ENCODE measurements at regions not wholly inside any gene's neighbourhood (a gene's known extent, or its start where the extent isn't known, plus 50 kb on each side); places are given as distances from the start of the nearest gene placed in this dataset.

DNA sequence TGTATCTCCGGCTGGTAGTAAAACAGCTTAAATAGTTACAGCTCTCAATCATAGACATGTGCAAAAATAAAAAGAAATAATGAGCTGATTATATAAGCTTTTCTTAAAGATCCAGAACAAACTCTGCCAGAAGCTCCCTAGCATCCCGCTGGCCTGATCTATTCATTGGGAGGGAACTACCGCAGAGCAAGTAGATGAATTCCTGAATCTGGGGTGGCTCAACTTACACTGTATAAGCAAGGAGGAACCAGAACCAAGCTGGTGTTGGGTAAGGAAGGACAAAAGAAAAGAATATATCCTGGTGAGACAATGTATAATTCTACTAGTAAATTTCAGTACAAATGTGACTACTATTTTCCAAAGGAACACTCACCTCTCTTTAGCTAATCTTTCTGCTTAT lies 1122.2 kb downstream of the OLFM4 start:
- no peak for DNase-seq (ENCODE audit: extremely low read depth, low read depth, low spot score)

DNA sequence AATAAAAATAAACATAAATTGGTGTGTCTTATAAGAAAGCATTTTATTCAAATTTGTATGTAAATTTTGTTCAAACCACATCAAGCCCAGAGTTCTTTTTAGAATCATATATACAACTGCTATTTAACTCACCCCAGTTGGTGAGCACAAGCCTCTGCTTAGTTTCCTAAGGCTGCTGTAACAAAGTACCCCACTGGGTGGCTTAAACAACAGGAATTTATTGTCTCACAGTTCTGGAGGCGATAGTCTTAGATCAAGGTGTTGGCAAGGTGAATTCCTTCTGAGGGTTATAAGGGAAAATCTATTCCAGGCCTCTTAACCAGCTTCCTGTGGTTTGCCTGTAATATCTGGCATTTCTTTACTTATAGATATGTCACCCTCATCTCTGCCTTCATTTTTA lies 1133.5 kb downstream of the OLFM4 start:
- DNase-seq (ENCODE audit: extremely low read depth, low read depth, low spot score): no peak

DNA sequence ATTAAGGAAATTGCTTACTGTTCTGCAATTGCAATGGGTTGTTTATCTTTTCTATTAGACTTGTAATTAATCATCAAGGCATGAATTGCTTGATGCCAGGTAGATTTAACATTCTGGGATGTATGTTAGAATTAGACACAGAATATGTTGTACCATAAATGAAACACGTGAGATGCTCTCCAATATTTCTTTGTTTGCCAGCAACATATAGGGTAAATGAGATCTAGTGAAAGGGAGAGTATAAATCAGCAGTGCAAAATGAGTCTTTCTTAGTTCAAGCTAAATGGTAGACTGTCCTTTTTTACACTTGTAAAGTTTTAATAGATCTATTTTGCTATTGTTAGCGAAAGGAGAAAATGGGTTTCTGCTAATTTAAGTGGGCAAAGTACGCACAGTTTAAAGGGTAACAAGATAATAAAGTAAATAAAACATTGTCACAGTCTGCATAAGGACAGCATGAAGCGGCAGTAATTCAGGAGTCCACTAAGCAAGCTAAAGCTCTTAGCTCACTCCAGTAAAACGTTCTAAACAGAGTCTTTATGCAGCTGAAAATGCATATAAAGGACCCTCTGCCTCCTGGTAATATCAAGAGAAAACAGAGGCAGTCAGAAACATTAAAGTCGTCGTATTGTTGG lies 1137.1 kb downstream of the OLFM4 start:
- no peak for DNase-seq (ENCODE audit: extremely low read depth, low read depth, low spot score)

DNA sequence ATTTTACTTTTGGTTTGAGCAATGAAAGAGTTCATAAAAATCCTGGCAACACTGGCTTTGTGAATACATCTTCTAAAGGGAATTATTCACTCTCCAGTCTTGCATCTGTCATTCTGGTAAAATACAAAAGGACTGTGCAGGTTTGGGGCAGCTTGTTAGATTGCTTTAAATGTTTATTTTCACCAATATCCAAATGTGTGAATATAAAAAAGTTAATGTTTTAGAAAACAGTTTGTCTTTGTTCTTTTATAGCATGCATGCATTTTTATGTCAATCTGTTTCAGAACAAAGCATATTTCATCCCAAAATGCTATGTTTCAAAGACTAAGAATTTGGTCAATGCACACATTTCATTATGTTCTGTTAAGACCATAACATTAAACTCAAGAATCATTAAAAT lies 1145.4 kb downstream of the OLFM4 start:
- no peak for DNase-seq (ENCODE audit: extremely low read depth, low read depth, low spot score)

DNA sequence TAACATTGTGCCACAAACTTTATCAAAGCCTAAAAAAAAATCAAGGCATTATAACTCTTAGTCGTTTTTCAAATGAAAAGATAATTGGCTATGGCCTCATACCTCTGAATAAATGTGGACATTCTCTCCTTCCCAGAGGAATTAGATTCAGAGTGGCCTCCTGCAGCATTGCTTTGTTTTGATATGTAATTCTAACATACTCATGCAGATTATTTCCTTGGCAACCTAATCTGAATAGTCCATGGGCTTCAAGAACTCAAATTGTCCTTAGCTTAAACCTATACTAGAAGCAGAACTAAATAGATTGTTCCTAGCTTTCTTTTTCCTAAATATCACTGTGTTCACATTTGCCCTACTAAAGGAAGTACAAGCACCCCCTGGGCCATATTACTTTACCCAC lies 1146.9 kb downstream of the OLFM4 start:
- DNase-seq (ENCODE audit: extremely low read depth, low read depth, low spot score): no peak

DNA sequence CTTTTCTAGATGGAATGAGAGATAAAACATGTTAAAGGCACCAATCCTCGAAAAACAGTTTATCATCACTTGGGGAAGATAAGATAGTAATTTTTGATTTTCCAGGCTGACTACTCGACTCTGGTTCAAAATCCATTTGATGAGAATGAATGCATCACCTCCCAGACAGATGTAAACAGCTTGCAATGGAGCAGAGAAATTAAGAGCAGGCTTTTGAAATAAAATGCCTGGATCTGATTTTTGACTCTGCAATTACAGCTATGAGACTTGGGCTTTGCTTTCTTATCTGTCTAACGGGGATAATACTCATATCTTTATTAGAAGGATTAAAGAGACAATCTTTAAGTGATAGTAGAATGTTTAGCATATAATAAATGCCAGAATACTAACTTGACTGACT lies 1148.9 kb downstream of the OLFM4 start:
- DNase-seq (ENCODE audit: extremely low read depth, low read depth, low spot score): no peak

DNA sequence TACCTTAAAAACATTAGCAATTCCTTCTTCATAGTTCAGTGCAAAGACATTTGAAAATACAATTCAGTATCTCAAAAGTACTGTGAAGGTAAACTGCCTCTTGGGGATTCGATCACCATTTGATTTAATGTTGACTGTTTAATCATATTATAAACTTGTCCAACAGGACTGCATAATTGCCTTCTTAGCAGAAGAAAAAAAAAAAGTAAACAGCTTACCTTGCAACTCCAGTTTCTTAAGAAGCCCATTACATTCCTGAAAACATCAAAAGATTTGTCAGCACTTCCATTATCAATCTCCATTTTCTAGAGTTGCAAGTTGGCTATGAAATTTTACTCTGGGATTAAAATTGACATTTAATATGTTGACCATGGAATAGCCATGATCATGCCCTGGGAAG lies 1154.6 kb downstream of the OLFM4 start:
- DNase-seq (ENCODE audit: extremely low read depth, low read depth, low spot score): no peak

DNA sequence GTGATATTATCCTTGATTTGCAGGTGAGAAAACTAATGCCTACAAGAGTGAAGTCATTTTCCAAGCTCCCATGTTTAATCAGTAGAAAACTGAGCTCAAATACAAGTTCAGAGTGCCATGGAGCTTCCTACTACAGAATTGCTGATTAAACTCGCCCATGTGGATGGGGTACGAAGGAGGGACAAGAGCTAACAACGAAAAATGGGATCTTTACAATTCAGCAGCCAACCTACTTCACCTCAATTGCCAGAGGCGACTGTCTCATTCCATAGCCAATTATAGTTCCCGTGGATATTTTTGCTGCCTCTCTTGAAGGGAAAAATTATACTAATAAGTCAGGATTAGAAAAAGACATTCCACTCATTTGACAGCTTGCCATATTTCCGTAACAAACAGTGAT lies 1155.1 kb downstream of the OLFM4 start:
- no peak for DNase-seq (ENCODE audit: extremely low read depth, low read depth, low spot score)

DNA sequence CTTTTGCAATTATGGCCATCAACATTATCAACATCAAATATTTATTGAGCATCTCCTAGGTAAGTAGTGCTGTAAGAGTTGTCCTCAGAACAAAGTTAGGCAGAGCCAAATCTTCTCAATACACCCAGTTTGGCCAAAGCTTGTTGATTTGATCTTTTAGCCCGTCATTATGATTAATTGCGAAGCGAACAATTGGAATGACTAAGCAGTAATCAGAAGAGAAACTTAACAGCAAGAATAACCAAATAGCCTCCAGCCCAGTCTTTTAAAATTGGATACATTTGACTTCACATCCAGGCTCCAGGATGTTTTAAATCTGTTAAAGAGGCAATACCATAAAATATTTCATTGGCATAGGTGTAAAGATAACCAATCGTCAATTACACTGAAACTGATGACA lies 1156.0 kb downstream of the OLFM4 start:
- no peak for DNase-seq (ENCODE audit: extremely low read depth, low read depth, low spot score)

DNA sequence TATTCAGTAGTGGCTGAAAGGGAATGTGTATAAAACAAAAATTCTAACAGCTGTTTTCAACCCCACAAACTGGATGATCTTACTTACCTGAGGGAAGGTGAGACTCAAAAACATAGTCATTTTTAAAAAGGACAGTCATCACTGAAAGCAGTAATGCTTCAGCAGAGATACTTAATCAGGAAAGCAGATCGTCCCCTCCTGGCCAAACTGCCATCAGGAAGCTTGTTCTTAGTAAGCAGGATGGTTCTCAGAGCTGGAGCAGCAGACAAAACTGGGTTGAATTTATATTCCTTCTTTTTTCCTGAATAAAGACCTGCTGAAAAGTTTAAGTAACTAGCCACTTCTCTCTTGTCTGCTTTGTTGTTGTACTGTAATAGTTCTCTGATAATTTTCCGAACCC lies 1156.5 kb downstream of the OLFM4 start:
- DNase-seq (ENCODE audit: extremely low read depth, low read depth, low spot score): no peak

DNA sequence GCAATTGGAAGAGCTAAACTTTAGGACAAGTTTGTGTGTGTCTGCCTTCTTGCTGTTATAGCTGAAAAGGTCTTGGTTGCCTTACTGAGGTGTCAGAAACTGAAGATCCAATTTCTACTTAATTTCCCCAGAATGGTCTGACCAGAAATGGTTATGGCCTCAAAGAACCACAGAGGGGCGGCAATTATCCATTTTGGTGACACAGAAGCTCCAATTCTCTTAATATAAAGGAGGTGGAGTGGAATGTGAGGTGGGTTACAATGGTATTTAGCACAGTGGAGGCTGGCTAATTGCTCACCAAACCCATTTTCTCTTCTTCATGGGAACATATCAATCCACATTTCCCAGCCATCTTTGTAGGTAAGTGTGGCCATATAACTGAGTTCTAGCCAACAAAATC lies 1157.2 kb downstream of the OLFM4 start:
- DNase-seq (ENCODE audit: extremely low read depth, low read depth, low spot score): no peak

DNA sequence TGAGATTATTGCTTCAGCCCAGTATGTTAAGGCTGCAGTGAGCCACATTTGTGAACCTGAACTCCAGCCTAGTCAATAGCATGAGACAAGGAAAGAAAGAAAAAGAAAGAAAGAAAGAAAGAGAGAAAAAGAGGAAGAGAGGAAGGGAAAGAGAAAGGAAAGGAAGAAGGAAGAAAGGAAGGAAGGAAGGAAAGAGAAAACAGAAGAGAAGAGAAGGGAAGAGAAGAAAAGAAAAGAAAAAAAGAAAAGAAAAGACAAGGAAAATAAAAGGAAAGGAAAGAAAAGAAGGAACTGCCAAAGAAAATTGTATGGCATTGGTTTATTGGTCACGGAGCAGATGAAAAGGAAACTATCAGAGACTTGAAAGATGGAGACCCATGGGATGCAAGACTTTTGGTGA lies 1158.8 kb downstream of the OLFM4 start:
- DNase-seq (ENCODE audit: extremely low read depth, low read depth, low spot score): no peak

DNA sequence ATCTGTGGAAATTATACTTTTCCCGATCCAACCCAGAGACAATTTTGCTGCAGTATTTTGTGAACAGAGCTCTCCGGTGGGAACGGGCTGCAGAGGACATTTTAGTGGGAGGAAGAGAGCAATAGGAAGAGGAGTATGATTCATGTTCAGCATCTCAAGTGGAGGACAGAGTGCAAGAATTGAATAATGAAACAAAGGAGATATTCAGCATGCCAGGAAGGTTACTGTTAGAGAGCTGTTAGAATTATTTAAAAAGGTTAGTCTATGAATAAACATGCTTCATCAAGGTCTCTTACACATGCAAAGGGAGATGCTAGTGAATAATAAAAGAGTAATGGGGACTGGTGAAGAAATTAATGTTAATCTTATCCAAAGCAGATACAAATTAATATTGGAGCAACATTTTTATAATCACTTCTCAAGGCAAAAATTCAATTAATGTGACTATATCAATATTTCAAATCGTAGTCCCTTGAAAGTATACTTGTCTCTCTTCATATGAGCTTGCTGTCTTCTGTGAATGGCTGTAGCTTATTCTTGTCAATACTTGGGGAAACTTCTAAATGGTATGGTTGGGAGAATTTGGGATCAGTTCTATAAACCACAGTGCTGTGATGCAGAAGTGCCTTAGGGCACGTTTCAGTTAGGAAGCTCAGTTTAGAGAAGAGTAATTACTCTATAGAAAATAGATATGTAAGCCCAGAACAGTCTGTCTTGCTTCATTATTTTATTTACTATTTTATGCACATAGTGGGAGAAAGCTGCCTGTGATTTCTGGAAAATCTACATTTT lies 1165.8 kb downstream of the OLFM4 start:
- no peak for DNase-seq (ENCODE audit: extremely low read depth, low read depth, low spot score)

DNA sequence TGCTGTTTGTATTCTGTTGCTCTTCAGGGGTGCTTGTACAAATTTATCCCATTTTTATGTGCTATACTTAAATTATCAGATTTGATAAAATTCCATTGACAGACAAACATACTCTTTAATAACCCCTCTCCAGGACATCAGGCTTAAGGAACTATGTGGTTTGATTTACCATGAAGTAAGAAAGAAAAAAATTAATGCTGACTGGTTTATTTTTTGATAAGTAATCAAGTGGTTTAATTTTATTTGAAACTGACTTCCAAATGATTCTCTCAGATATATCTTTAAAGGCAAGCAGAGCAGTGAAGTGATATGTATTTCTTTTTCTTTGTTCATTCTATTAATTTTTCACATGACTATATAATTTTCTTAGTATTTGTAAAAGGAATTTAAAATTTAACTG lies 1168.1 kb downstream of the OLFM4 start:
- no peak for DNase-seq (ENCODE audit: extremely low read depth, low read depth, low spot score)

DNA sequence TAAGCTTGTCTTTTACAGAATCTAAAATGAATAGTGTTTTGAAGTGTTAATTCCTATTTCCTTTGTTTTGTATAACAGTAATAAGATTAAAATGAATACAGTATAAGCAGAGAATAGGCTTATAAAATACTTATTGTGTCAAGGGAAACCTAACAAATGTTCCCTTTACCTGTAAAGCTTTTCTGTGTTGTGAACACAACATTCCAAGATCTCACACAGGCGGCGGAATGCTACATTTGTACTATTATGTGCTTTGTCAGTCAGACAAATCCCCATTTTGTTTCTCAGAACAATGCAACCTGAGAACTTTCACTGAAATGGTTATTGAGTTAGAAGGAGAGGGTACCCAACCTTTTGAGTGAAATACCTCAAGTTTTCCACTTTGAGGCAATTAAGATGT lies 1170.3 kb downstream of the OLFM4 start:
- no peak for DNase-seq (ENCODE audit: extremely low read depth, low read depth, low spot score)

DNA sequence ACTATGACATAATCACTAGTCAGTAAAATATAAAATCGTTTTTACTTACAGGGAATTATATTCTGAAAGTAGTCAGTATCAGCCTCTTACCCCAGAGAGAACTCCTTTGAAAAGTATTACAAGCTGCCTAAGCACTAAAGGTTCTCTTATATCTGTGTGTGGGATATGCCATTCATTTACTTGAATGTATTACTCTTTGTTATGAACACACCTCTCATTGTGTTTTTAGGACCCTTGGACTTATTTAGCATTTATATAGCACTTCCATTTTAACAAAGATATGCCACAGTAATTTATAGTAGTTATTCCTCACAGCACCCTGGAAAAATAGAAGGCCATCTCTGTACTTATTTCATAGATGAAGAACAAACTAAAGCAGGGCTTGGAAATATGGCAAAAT lies 1178.0 kb downstream of the OLFM4 start:
- DNase-seq (ENCODE audit: extremely low read depth, low read depth, low spot score): no peak

DNA sequence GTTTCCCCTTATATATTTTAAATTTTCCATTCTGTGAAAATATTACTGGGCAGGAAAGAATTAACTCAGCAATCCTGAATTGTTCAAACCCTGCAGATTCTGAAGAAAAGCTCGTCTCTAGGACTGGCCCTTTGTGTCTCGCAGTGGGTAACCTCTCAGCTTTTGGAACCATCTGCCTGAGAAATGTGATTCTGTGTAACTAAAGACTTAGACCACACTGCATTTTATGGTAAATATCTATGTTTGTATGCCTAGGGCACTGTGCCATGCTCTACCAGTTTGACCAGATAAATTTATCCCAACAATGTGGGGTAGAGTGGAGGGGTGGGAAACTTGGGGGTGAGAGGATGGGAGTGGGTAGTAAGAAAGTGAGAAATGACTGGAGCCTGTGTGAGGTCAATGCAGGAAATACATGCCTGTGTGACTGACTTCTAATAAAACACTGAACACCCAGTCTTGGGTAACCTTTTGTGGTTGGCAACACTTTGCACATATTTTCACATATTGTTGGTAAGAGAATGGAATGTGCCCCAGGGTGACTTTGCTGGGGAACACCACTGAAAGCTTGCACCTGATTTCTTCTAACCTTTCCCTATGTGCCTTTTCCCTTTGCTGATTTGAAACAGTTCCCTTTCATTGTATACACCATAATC lies 1181.9 kb downstream of the OLFM4 start:
- no peak for DNase-seq (ENCODE audit: extremely low read depth, low read depth, low spot score)

DNA sequence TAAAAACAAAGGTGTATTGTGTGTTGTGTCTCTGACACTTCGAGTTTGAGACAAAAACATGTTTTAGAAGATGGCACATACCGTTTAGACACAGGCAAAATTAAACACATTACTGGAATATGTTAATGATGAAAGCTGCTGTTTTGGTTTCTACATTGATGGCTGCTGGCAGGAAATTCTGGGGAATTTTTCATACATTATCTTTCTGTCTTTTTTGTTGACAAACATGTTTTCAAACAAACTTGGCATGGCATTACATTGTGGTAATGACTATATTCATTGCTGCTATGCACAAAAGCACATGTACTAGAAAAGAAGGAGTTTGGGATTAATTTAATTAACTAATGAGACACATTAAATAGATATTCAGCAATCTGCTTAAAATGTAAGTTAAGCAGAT lies 1187.6 kb downstream of the OLFM4 start:
- no peak for DNase-seq (ENCODE audit: extremely low read depth, low read depth, low spot score)

DNA sequence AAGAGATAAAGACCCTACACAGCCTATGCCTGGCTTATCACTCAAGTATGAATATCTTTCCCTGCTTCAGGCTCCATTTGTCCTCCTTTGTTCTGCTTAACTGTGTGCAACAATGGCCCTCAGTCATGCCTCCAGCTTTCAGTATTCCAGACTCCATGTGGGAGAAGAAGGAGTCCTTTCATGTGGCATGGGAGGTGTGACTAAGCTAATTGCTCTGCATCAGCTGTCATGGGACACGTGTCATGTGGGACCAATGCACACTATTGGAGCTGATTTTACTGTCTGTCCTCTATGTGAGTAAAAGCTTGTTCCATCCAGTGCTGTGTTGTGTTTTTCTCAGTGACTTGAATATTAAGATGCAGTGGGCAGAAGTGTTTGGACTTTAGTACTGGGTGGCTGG lies 1198.3 kb downstream of the OLFM4 start:
- DNase-seq (ENCODE audit: extremely low read depth, low read depth, low spot score): no peak

DNA sequence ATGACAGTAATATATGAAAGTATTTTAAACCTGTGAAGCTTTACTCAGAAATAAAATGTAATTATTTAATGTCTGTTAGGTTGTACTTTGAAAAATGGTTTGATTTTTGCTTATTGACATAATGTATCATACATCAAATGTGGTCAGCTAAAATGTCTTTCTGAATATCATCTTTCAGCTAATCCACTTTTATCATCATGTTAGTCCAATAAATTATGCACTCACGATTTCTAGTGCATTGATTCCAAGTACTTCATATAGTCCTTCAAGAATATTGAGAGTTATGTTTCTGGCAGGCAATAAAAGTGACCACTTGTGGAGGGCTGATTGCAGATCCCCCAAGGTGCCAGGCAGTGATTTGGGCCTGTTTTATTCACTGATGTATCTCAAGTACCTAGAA lies 1204.1 kb downstream of the OLFM4 start:
- no peak for DNase-seq (ENCODE audit: extremely low read depth, low read depth, low spot score)

DNA sequence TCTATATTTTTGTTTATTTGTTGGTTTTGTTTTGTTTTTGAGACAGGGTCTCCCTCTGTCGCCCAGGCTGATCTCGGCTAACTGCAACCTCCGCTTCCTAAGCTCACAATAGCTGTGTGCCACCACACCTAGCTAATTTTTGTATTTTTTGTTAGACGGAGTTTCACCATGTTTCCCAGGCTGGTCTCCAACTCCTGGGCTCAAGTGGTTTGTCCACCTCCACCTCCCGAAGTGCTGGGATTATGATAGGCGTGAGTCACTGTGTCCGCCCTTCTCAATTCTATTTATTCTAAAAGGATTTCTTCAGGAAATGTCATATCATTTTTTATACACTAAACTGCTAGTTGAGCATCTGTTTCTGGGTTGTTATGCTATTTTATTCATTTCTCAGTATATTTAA lies 1206.0 kb downstream of the OLFM4 start:
- DNase-seq (ENCODE audit: extremely low read depth, low read depth, low spot score): no peak

DNA sequence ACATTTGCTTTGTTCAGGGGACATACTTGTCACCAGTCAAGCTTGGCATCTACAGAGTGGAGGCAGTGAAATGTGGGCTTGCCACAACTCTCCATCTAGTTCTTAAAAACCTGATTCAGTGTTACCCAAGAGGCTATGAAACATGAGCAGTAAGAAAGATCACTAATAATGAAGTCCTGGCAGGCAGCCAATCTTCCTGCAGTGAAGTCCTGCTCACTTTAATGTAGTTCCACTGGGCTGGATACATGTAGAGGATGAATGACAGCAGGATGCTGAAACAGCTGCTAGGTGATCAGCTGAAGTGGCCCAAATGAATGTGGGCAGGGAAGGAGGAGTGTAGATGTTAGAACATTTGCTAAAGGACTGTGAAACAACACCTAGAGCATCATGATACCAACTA lies 1213.1 kb downstream of the OLFM4 start:
- no peak for DNase-seq (ENCODE audit: extremely low read depth, low read depth, low spot score)
